PFSK-1 (cell line): ENCODE measurements at regions not wholly inside any gene's neighbourhood (a gene's known extent, or its start where the extent isn't known, plus 50 kb on each side); places are given as distances from the start of the nearest gene placed in this dataset.

Experiments
- FOXP2 ChIP-seq: optimal IDR thresholded peaks from 2 replicates; pipeline ENCODE3; 2011; ENCODE audit warnings: borderline replicate concordance, control low read depth, inconsistent platforms; ENCODE audit not compliant: insufficient read depth; ENCODE audit errors: extremely low read length, extremely low read depth
- POLR2AphosphoS5 ChIP-seq: IDR thresholded peaks from 2 replicates; pipeline ENCODE4 v1.6.1; 2012; ENCODE audit warnings: low read depth, mild to moderate bottlenecking, control low read depth, low read length, moderate library complexity
- REST ChIP-seq, 2 experiments: IDR thresholded peaks; 2 replicates each; pipeline versions ENCODE4 v1.6.1 to v1.8.0; 2011 to 2012; ENCODE audit warnings: low read depth in 2 of 2, low read length in 2 of 2, control low read depth in 1 of 2, inconsistent platforms in 1 of 2, mild to moderate bottlenecking in 1 of 2, moderate library complexity in 1 of 2; ENCODE audit not compliant: insufficient read depth in 1 of 2
- SIN3A ChIP-seq: IDR thresholded peaks from 2 replicates; pipeline ENCODE4 v1.6.1; 2012; ENCODE audit warnings: mild to moderate bottlenecking, low read length, moderate library complexity, borderline replicate concordance; ENCODE audit not compliant: insufficient read depth
- TAF1 ChIP-seq: IDR thresholded peaks from 2 replicates; pipeline ENCODE4 v1.6.1; 2012; ENCODE audit warnings: low read length, control low read depth, borderline replicate concordance; ENCODE audit not compliant: insufficient read depth

DNA sequence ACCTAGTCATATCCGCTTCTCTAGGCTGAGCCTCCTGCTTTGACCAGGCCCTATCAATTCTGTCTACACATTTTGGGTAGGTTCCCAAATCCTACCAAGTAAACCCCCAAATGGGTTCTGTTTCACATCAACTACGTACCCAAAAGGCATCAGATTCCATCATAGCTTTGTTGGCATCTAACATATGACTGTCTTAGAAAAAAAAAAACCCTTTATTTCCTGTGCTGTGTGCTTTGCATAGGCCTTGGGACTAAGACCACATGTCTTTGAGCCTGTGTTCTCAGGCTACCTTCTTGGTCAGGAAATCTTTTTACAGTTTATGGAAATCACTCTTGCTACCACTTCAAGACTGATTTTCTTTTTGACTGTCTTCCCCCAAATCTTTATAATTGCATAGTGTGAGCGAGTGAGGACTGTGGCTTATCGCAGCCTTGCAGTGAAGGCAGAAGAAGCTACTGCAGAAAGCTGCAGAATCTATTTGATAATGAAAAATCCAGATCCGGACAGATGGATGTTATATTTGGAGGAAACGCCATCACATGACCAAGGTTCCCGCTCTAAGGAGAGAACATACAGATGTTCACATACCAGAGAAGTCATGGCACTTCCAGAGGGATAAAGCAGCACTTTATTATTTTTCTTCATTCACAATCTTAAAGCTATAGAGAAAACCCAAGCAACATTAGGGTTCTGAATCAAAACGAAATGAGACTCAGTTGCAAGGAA, 111.2 kb downstream of the EOMES start:
- TF ChIP-seq REST (IDR thresholded peaks at IDR 0.05; ENCODE audit: insufficient read depth in 1 of 2, low read depth in 2 of 2, low read length in 2 of 2) (no peak), SIN3A (no peak), POLR2AphosphoS5 (no peak), TAF1 (no peak), FOXP2 (no peak)

- TF ChIP-seq TAF1: no peak
- TF ChIP-seq SIN3A: no peak
- TF ChIP-seq REST (IDR thresholded peaks at IDR 0.05; ENCODE audit: insufficient read depth in 1 of 2, low read depth in 2 of 2, low read length in 2 of 2): no peak
These were observed 114.8 kb downstream of the EOMES start for GRCh38 chr3:27607370-27607769.

DNA sequence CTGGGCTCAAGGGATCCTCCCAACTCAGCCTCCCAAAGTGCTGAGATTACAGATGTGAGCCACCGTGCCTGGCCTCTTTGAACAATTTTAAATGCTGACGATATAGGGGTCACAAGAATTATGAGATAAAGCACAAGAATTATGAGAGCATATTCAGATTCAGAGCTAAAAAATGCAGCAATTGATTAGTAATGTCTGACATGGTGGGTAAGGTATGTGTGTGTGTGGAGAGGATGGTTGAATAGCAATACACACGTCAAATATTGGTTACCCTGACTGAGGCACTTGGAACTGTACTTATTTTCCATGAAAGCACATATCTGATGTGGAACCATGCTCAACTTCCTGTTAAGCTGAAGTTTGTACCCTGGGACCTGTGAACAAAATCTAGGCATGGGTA, 115.6 kb downstream of the EOMES start:
- TF ChIP-seq POLR2AphosphoS5: no peak
- TF ChIP-seq SIN3A: no peak
- TF ChIP-seq TAF1: no peak
- TF ChIP-seq REST (IDR thresholded peaks at IDR 0.05; ENCODE audit: insufficient read depth in 1 of 2, low read depth in 2 of 2, low read length in 2 of 2): no peak
- TF ChIP-seq FOXP2: no peak

DNA sequence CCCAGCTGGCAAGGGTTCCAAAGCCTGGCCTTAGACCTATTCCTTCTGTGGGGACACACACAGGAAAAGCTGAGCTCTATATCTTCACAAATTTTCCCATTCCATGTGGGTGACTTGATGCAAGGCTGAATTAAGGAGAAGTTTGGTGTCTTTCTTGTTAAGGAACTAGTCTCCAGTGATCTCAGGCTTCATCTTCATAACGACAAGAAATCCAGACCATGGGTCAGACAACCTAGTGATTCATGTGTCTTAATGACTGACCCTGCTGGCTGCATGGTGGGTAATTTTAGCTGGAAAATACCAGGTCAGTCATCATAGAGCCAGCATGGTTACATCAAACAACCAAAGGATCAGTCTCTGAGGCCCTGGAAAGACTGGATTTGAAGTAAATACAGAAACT, 112.7 kb upstream of the SLC4A7 start:
- TF ChIP-seq REST (IDR thresholded peaks at IDR 0.05; ENCODE audit: insufficient read depth in 1 of 2, low read depth in 2 of 2, low read length in 2 of 2): no peak
- TF ChIP-seq SIN3A: no peak
- no peak for TF ChIP-seq FOXP2
- no peak for TF ChIP-seq POLR2AphosphoS5
- TF ChIP-seq TAF1: no peak
